HG03095 (cell line): ENCODE measurements at regions not wholly inside any gene's neighbourhood (a gene's known extent, or its start where the extent isn't known, plus 50 kb on each side); places are given as distances from the start of the nearest gene placed in this dataset.

Source experiments
- ATAC-seq: cut with Tn5 transposase; IDR thresholded peaks from one replicate; pipeline ENCODE4 v1.9.1; 2021; ENCODE audit warnings: moderate library complexity; ENCODE audit not compliant: unreplicated experiment

DNA sequence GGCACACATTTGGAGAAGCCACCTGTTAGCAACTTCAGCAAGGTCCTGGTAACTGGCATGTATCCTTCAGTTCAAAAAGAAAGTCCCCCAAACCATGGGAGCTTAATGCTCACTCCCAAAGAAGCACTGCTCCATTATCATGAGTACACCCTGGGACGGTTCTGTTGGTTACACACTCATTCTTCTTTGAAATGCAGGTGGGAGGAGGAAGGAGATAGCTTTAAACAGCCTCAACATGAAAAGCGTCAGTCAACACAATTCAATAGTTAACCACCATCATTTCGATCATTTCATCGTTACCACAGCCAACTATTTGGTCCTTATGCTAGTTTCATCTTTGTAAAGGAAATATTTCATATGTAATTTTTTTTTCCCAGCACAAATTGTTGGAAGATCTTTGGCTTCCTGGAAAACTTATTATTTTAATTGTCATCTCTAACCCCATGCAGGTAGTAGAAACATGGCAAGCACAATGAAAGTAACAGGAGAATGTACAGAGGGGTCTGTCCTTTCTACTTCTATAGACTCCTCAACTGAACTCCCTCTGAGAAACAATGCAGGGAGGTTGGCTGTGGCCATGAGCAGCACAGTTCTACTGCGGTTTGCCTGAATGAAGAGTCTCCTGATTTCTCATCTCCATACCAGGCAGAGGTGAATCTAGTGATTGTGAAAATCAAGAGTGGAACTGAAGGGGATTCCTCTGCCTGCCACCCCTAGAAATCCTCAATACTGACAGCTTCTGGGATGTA is 196.4 kb upstream of the FOXN3 start:
- no peak for ATAC-seq

DNA sequence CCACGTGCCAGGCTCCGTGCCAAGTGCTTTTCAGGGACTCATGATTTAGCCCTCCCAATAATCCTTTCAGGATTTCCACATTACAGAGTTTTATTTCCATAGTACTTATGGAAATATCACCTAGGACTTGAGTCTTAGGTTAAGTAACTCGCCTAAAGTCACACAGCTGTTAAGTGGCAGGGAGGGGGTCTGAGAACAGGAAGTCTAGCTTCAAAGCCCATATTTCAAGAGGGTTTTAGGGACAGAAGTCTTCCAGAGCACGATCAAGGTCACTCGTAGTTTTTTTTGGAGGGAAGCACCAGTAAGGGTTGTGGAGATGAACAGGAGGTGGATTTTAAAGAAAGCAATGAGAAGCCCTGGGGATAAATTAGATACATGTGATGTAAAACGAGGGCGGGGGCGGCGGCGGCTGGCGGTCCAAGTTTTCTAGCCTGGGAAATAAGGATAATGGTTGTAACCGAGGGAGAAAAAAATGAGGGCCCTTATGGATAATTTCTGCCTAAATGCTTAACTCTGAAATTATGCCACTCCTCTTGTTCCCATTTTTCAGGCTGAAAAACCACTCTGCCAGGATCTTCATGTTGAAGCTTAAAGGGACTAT is 192.6 kb upstream of the FOXN3 start:
- no peak for ATAC-seq

DNA sequence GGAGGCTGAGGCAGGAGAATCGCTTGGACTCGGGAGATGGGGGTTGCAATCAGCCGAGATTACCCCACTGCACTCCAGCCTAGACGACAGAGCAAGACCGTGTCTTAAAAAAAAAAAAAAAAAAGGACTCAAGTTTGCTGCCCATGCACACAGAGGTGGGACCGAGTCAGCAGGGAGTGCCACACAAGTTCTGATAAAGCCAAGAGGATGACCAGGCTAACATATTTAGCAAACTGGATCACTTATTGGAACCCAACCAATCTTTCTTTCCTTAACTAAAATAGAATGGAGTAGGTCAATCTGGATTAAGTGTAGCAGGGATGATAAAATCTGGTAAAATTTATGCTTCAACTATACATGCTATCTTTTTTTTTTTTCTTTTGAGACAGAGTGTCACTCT is 190.4 kb upstream of the FOXN3 start:
- ATAC-seq = no peak

DNA sequence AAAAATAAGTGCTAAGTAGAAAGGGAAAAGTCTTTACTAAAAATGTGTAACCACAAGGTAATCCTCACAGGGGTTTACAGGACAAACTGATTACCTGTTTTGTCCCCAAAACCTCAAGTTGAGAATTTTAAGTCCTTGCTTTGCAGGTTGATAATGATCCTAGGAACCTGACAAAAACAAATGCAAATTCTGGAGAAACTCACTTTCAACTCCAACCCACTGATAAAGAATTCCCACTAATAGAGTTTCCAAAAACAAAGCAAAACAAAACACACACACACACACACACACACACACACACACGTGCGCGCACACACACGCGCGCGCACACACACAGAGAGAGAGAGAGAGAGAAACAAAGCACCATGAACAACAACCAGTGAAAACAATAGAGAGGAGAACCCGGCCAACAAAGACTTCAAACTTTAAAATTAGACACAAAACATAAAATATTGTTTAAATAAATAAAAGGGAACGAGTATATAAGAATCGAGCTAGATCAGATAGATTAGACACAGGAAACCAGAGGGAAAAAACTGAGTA is 187.0 kb upstream of the FOXN3 start:
- no peak for ATAC-seq

DNA sequence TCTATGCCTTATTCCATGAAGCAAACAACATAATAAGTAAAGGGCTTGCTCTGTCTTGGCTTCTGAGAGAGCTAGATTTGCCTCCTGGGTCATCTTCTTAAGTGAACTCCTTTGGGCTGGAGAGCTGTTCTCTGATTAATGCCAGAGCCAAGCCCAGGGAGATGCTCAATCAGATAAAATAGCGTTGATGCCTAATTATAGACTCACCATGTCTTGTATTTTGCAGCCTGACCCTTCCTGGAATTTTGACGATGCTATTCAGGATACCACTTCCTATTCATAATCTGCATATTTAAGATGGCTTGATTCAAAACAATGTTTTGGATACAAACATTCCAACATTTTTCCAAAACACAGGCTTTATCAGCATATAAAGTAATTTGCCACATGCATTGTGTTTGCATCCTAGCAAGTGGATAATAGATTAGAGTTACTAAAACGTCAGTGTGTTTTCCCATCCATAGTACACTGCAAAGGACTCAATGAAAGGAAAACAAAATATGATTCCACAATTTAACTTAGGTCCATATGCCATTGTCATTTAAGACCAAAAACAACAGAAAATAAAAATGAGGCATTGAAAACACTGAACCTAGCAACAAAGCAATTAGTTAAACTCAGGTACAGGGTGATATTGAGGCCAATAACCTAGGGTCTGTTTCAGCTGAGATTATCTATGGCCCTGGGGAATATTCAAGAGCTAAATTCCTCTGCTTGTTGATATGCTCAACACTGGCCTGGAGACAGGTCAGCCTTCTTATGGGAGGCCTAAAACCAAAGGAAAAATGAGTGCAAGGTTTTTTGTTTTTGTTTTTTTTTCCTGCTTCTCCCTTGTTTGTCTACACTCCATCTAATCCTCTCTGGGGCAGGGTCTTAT is 184.2 kb upstream of the FOXN3 start:
- ATAC-seq = no peak

DNA sequence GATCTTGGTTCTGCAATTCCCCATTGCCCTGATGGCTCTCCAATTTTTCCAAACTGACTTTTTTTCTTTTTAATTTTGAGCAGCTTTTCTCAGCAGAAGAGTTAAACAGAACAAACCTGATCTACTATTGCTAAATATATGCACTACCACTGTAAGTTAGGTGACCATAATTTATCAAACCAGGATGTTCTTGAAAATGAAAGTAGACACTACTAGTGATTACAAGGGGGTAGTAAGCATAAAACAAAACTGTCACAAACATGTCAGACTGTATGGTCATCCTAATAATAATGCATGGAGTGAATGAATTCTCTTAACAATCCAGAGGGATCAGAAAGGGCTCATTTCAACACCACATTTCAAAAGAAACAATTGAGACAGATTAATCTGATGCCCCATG is 183.0 kb upstream of the FOXN3 start:
- no peak for ATAC-seq

DNA sequence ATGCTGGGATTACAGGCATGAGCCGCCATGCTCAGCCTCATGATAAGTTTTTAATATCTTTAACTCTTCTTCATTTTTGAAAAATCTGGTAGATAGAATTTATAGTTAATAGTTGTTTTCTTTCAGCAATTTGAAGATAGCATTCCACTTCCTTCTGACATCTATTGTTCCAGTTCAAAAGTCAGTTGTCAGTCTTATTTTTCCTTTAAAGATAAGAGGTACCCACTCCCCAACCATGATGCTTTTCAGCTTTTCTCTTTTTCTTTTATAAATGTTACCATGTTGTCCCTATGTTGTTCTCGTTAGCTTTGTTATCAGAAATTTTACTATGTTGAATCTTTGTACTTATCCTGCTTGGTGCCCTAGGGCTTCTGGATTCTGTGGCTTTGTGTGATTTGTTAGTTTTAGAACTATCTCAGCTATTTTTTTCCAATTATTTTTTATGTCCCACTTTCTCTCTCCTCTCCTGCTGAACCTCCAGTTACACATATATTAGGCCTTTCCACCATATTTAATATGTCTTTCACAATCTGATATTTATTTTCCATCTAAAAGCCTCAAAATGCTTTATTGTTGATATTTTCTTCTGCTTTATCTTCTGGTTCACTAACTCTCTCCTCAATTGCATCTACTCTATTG is 181.6 kb upstream of the FOXN3 start:
- ATAC-seq = no peak

DNA sequence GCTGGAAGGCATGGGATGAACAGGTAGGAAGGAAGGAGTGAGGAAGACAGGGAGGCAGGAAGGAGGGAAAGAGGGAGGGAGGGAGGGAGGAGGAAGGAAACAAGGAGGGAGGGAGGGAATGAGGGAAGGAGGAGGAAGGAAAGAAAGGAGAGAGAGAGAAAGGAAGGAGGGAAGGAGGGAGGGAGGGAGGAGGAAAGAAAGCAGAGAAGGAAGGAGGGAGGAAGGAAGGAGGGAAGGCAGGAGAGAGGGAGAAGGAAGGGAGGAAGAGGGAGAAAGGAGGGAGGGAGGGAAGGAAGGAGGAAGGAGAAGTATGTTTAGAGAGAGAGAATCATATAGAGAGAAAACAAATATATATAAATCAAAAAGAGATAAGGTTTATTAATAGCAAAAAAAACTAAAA is 175.9 kb upstream of the FOXN3 start:
- ATAC-seq = no peak

DNA sequence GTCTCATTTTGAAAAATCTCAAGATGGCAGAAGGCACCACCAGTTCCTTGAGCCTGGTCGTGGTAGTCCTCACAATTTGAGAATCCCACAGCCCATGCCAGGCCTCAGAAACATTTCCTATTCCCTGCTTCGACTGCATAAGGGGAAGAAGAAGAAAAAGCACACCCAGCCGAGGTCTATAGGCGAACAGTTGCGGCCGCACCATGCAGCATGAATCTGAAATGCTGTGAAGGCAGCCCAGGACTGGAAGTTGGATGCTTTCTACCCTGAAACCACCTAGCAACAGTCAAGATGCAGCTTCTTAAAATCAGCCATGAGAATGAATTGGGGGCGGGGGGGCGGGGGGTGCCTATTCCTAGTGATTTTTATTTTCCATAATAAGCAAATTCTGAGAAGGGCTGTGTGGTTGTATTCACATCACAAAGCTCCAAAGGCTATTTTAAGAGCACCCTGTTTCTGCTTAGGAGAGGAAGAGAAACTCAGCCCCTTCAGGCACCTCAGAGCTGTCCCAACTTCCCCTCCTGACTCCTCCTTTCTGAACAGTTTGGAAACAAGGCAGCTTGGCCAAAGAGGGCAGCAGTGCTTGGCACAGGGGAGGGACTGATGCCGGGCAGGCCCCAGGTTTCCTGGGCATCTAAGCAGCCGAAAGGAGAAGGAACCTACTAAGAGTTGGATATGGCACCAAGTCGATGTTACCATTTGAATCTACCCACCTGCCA is 172.5 kb upstream of the FOXN3 start:
- ATAC-seq = no peak

DNA sequence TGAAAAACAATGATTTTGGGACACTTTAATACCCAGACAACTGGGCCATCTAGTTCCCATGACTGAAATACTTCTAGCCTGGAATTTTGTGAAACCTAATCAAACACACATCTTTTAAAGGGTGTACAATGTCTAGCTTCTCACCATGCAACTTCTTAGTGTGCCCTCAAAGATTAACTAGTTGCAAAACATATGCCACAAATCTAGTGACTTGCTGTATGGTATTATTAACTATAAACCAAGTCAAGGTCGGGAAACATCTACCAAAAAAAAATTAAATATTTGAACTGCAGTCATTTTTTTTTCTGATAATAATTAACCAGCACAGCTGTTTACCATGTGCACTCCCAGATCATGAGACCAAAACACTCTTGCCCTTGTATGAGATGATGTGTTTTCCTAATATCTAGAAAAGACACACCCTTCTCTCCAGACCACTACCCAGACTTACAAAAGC is 171.8 kb upstream of the FOXN3 start:
- ATAC-seq = no peak

DNA sequence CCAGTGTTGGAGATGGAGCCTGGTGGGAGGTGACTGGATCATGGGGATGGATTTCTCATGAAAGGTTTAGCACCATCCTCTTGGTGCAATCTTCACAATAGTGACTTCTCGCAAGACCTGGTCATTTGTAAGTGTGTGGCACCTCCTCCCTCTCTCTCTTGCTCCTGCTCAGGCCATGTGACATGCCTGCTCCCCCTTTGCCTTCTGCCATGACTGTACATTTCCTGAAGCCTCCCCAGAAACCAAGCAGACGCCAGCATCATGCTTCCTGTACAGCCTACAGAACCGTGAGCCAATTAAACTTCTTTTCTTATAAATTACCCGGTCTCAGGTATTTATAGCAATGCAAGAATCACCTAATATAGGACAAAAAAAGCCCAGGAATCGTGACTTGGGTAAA is 171.0 kb upstream of the FOXN3 start:
- ATAC-seq = no peak

DNA sequence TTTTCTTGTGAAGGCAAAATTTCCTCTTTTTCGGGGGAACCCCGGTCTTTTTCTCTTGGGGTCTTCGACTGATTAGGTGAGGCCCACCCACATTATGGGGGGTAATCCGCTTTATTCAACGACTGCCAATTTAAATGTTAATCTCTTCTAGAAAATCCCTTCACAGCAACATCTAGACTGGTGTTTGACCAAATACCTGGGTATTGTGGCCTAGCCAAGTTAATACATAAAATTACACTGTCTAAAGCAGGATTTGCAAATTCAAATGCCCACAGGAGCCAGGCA is 170.0 kb upstream of the FOXN3 start:
- no peak for ATAC-seq

DNA sequence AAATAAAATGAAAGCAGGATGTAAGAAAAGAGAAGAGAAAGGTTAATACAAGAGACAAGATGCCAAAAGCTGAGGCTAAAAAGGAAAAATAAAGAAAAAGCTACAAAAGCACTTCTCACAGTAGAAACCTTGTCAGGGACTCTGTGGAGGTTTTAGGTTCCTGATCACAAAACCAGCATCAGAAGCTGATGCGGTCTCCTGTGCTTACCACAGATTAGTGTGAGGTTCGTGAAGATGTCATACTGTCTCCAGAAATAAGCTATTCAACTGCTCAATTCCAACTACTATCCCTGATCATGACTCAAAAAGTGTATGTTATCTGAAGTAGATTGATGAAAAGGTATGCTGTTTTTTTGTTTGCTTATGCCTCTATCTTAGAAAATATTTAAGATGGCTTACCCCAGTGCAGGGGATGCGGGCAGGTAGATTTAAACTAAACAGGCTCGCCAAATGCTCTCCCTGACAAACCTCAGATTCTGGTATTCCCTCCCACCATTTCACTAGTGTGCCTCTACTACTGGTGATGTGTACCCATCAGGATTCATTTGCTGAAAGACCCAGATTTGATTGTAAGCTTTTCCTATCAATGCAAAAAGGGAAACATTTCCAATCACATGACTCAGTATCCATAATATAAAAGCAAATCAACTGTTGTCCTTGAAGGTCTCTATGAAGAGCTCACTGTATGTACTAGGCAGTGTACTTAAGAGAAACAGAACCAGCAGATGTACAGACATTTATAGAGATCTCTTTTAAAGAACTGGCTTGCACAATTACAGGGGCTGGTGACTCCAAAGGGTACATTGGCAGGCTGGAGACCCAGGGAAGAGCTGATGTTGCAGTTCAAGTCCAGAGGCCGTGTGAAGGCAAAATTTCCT is 169.5 kb upstream of the FOXN3 start:
- no peak for ATAC-seq

DNA sequence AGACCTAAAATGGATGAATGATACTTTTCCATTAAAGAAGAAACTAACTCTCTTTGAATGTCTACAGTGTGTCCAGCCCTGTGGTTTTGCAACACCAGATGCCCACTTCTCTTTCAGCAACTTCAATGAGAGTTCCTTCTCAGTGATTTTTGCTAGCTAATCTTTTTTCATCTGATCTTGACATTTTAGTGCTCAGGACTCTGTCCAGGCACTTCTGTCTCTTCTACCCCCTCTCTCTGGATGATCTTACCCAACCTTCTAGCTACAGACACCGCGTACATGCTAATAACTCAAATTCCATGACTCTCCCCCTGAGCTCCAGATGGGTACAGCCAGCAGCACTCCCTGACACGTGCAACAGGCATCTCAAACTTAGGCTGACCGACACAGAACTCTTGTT is 161.1 kb upstream of the FOXN3 start:
- ATAC-seq = no peak

DNA sequence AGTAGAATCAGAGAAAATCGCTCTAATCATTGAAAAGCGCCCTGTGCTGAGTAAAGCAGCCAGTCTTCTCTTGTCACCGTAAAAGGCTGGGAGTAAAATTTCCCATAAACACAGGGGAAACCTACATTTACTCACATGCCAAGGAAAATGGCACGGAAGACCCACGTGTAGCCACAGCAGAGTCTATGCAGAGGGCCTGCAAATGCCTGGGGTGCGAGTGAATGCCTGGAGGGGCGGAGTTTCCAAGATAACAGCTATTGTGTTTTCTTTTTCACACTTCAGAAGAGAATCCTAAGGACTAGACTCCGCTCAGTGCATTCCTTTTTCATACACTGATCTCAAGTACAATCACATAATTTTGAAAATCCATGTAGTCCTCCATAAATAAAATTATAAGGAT is 159.9 kb upstream of the FOXN3 start:
- ATAC-seq = no peak

DNA sequence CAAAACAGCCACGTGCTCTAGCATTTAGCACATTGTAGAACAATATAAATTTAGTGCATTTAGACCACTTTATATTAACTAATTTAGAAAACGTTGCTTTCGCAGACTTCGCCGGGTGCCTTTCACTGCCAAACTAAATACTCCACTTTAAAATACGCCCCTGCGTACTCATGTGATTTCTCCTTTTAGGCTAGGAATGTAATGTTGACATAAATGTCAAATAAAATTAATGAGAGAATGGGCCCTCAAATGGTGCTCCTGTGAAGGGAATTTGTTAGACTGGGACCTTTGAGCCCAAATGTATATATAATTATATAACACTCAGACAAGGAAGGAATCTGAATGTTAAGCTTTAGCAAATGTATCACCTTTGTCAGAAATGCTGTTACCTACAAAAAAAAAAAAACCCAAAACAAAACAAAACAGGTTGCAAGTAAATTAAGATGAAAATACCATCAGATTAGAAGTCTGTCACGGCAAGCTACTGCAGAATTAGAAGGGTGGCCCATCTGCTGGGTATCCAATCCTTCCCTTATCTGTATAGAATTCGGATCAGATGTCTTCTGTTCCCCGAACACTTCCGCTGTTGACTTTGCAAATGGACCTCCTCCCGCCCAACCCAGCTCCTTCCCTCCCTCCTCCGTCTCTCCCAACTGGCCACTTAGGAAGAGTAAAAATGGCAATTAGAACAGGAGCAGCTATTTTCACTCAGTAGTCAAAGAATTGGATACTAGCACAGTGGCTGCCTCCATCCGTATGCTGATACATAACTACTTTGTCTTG is 159.3 kb upstream of the FOXN3 start:
- ATAC-seq = no peak

DNA sequence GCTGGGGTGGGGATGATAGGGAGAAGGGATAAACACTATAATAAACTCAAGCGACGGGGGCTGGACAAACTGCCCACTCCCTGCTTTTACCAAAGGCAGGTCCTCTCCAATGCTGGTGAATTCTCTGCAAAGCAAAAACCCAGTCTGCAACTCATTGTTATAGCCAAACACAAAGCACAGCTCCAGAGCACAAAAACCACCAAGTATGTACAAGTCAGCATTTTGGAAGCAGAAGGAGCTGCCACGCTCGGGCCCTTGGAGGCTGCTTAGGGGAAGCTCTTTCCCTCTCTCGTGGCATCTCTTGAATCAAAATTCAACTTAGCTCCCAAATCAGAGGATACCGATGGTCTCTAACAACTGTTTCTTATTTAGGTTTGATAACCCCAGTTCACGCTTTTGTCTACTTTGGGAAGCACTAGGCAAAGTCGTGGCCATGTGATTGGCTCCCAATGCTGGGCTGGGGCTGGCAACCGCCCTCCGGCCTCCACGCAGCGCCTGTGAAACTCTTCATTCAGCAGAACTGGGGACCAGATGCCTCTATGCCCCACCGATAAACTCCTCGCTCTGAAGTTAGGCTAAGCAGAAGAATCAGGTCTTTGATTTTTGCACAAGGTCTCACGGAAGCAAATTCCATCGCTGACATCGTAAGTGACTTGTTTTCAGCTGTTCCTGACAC is 158.5 kb upstream of the FOXN3 start:
- no peak for ATAC-seq

DNA sequence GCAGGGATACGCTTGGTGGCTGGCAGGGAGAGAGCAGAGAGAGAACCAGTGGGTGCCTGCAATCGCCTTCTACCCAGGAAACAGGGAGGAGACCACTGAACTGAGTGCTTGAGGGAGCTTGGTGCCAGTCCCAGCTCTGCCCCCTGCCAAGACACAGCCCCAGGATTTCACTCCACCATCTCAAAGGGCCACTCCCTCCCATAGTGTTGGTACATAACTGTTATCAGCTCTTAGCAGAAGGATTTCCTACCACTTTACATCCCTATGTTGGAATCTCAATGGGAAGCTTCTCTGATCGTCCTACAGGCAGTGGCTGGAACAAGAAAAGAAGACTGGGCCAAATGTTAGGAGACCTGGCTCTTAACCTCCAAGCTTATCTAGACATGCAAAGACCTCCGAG is 157.4 kb upstream of the FOXN3 start:
- ATAC-seq = no peak

DNA sequence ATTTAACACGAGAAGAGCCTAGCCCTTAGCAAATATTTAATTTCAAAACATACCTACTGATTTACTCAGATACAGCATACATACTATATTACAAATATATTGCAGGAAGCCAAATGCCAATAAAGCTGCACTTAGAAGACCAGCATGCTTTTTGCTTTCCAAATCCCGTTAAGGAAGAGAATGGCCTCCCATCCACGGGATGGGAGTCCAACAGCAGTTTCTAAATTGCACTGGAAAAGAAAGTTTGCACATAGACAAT is 156.3 kb upstream of the FOXN3 start:
- no peak for ATAC-seq
